Pancreas (tissue), 10 donors: ENCODE measurements at regions not wholly inside any gene's neighbourhood (a gene's known extent, or its start where the extent isn't known, plus 50 kb on each side); places are given as distances from the start of the nearest gene placed in this dataset.

Source experiments
- ATAC-seq, 4 donors: fragments of 200-7000 bp; cut with Tn5 transposase; one replicate each; pipeline versions ENCODE4 v1.8.0 to v1.9.1; 2020; ENCODE audit warnings: mild to moderate bottlenecking in 4 of 4, moderate library complexity in 4 of 4
- DNase-seq, 6 donors: peaks; one replicate each; pipeline ENCODE4 v3.0.0-alpha.2; 2020
- FAIRE-seq: peaks from 2 replicates; lab custom pipeline; 2012; peaks lifted over from hg19 to GRCh38; lab: Jason Lieb, UNC
- H3K27ac ChIP-seq, 4 donors: fragments of 200-600 bp; sonication (generic); 1 replicate in 3 of 4; 2 replicates in 1 of 4; pipeline versions ENCODE4 v1.5.0 to v1.8.0; 2020
- H3K27me3 ChIP-seq, 4 donors: fragments of 200-600 bp; one replicate each; pipeline ENCODE4 v1.8.0; 2021
- H3K36me3 ChIP-seq, 3 donors: fragments of 200-600 bp; sonication (generic) in 1 of 3; one replicate each; pipeline versions ENCODE4 v1.5.0 to v1.8.0; 2020 to 2021
- H3K4me1 ChIP-seq, 3 donors: fragments of 200-600 bp; one replicate each; pipeline ENCODE4 v1.8.0; 2021
- H3K4me3 ChIP-seq, 4 donors: fragments of 200-600 bp; sonication (generic) in 2 of 4; one replicate each; pipeline versions ENCODE4 v1.5.0 to v1.8.0; 2020 to 2021
- H3K9me3 ChIP-seq, 4 donors: fragments of 200-600 bp; one replicate each; pipeline ENCODE4 v1.8.0; 2021
- WGBS, 2 donors: extraction: QIAGEN DNeasy Blood & Tissue Kit; methylation state at CpG; one replicate each; pipeline ENCODE4 v1.1.7; 2013; 5-methylcytosine and 5-hydroxymethylcytosine counted together
- intact Hi-C, 3 donors: fragments of 100-400 bp; cut with DNase I; formaldehyde crosslinking; loops; one replicate each; pipeline versions ENCODE4 v1.11.1 to v1.14.2; 2022
- TF ChIP-seq, protein P1 (sequence below), 4 donors: fragments of 200-600 bp; sonication (generic) in 3 of 4; IDR thresholded peaks; one replicate each; pipeline versions ENCODE4 v1.5.0 to v1.8.0; 2021; ENCODE audit warnings: antibody characterized with exemption in 4 of 4
- donor health status: healthy with polysubstance abuse.
- donor health status: DM: no; HTN: no; CAD: no; lungs with moderate emphysema.
- donor health status: DM: no; HTN: no; CAD: no.
- donor health status: control.
- donor health status: control.
- donor health status: Bipolar disorder and iron deficiency.
- donor health status: DM: yes; HTN: yes; CAD: no.
- donor health status: DM: no; HTN: no; CAD: no.
- donor health status: DM: no; HTN: no; CAD: no.
- donor health status: DM: yes; HTN: yes; CAD: no.

DNA sequence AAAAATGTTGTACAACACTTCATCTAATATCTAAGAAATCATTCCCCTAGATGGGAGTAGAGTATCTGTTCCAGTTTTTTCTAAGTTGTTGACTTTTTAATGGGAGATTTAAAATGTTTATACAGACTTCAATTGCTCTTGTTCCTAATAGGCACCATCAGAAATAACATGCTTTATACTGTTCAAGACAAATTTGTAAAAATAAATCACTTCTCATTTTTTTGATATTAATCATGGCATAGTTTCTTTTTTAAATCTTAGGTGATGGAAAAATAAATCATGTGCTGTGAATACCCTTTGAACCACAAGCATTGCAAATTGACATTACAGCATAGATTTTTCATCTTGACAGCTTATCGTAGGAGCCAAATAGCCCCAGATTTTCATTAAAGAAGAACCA is 473.5 kb upstream of the MGAT4C start:
- intact Hi-C loops, result no loop called here
- ATAC-seq, result no peak
- no peak for FAIRE-seq

DNA sequence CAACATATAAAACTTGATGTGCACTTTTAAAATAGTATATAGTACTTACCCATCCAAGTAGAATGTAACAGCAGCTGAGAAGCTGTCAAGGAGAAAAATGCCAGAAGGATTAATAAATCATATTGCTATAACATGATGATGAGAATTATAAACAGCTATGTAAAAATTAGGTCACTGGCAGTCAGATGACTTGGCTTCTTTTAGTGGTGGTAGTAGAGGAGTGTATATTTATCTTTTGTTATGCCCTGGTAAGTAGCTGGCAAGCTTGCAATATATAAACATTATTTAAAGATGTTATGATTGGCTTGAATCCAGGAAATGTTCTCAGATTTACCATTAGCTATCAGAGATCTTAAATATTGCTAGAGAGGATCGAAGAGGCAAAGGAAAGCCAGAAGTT is 471.0 kb upstream of the MGAT4C start:
- Histone ChIP-seq H3K36me3 (no peaks in the 10 kb centered on the region), H3K27ac (no peak overlapping the region), H3K9me3 (no peaks in the 10 kb centered on the region), H3K4me3 (no peak overlapping the region), H3K27me3 (no peaks in the 10 kb centered on the region), H3K4me1 (no peaks in the 10 kb centered on the region)
- 9 to 23% methylated on average over 1 of the region's 1 CpG for WGBS, 2 donors
- ATAC-seq (no peak), DNase-seq (no peak), FAIRE-seq (no peak)
- TF ChIP-seq, protein P1, sequence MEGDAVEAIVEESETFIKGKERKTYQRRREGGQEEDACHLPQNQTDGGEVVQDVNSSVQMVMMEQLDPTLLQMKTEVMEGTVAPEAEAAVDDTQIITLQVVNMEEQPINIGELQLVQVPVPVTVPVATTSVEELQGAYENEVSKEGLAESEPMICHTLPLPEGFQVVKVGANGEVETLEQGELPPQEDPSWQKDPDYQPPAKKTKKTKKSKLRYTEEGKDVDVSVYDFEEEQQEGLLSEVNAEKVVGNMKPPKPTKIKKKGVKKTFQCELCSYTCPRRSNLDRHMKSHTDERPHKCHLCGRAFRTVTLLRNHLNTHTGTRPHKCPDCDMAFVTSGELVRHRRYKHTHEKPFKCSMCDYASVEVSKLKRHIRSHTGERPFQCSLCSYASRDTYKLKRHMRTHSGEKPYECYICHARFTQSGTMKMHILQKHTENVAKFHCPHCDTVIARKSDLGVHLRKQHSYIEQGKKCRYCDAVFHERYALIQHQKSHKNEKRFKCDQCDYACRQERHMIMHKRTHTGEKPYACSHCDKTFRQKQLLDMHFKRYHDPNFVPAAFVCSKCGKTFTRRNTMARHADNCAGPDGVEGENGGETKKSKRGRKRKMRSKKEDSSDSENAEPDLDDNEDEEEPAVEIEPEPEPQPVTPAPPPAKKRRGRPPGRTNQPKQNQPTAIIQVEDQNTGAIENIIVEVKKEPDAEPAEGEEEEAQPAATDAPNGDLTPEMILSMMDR (IDR thresholded peaks at IDR 0.05), result no peak
- intact Hi-C loops, result no loop called here

More for the DNA sequence above, 473.5 kb upstream of the MGAT4C start:
- WGBS, 2 donors, result 35 to 38% methylated on average over 1 of the region's 1 CpG
- H3K27ac ChIP-seq, result no peak overlapping the region
- no peaks in the 10 kb centered on the region for H3K9me3 ChIP-seq
- DNase-seq, result no peak
- H3K4me3 ChIP-seq, result no peak overlapping the region
- no peaks in the 10 kb centered on the region for H3K36me3 ChIP-seq
- no peaks in the 10 kb centered on the region for H3K27me3 ChIP-seq
- no peaks in the 10 kb centered on the region for H3K4me1 ChIP-seq
- TF ChIP-seq, protein P1 (IDR thresholded peaks at IDR 0.05), result no peak

DNA sequence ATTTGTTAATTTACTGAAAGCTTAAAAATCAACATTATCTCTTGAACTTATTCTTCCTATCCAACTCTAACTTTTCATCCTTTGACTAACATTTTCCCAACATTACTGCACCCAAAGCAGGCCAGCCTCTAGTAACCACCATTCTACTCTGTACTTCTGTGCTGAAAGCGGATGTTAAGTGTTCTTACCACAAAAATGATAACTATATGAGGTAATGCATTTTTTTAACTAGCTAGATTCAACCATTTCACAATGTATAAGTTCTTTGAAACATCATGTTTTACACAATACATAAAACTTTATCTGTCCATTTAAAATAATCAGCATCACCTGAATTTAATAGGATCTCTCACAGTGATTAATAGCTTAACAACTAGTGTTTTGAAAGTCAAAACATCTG is 468.5 kb upstream of the MGAT4C start:
- H3K27ac ChIP-seq, result no peak overlapping the region
- DNase-seq, result no peak
- no peak for FAIRE-seq
- H3K36me3 ChIP-seq, result no peaks in the 10 kb centered on the region
- ATAC-seq, result no peak
- TF ChIP-seq, protein P1 (IDR thresholded peaks at IDR 0.05), result no peak
- H3K4me3 ChIP-seq, result no peak overlapping the region
- H3K27me3 ChIP-seq, result no peaks in the 10 kb centered on the region
- H3K4me1 ChIP-seq, result no peaks in the 10 kb centered on the region
- intact Hi-C loops, result no loop called here
- H3K9me3 ChIP-seq, result no peaks in the 10 kb centered on the region
- 74 to 79% methylated on average over 1 of the region's 1 CpG for WGBS, 2 donors

DNA sequence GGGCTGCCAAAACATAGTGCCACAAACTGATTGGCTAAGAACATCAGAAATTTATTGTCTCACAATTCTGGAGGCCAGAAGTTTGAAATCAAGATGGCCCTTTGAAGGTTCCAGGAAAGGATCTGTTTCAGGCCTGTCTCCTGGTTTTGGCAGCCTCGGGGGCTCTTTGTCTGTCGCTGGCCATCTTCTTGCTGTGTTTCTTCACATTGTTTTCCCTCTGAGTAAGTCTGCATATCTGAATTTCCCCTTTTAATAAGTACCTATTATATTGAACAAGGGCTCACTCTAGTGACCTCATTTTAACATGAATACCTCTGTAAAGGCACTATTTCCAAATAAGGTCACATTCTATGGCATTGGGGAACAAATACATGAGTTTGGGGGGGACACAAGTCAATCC is 467.1 kb upstream of the MGAT4C start:
- TF ChIP-seq, protein P1 (IDR thresholded peaks at IDR 0.05), result no peak
- DNase-seq, result no peak
- no peaks in the 10 kb centered on the region for H3K27me3 ChIP-seq
- no peaks in the 10 kb centered on the region for H3K4me1 ChIP-seq
- no peak overlapping the region for H3K4me3 ChIP-seq
- H3K27ac ChIP-seq, result no peak overlapping the region
- no peaks in the 10 kb centered on the region for H3K36me3 ChIP-seq
- WGBS, 2 donors, result 65 to 69% methylated on average over 2 of the region's 2 CpGs
- no peak for ATAC-seq
- no peaks in the 10 kb centered on the region for H3K9me3 ChIP-seq
- no peak for FAIRE-seq
- intact Hi-C loops, result no loop called here

DNA sequence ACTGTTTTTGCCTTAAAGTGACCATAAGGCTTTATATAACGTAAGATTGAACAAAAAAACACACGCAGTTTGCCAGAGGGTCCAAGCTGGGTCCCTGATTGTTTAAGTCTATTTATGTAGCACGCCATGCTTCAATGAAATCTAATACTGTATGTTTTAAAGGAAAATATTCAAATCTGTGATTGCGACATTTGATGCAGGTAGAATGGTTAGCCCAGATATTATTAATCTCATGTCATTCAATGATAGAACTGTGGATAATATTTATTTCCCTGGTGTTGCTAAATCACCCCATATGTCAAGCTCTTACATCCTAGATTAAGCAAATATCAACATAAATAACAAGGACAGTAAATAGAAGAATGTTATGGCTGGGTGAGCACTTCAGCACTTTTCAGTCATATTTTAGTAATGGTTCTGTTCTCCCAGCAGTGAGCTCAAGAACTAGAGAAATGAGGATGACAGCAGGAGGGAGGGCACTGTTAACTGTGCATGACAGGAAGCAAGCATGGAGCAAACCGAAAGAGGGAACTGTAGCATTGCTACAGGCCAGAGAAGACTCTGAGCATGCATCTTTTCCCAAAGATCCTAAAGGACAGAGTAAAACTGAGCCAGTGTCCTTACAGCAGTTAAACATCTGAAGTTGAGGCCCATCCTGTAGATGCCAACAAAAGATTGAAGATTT is 465.7 kb upstream of the MGAT4C start:
- Histone ChIP-seq H3K27ac (no peak overlapping the region), H3K9me3 (no peaks in the 10 kb centered on the region), H3K36me3 (no peaks in the 10 kb centered on the region), H3K4me1 (no peaks in the 10 kb centered on the region), H3K27me3 (no peaks in the 10 kb centered on the region), H3K4me3 (no peak overlapping the region)
- FAIRE-seq, result no peak
- intact Hi-C loops, result no loop called here
- ATAC-seq, result no peak
- DNase-seq, result no peak
- TF ChIP-seq, protein P1 (IDR thresholded peaks at IDR 0.05), result no peak
- 73 to 85% methylated on average over 5 of the region's 5 CpGs for WGBS, 2 donors
